OCI-LY7 (cell line): ENCODE measurements at regions not wholly inside any gene's neighbourhood (a gene's known extent, or its start where the extent isn't known, plus 50 kb on each side); places are given as distances from the start of the nearest gene placed in this dataset.

Source experiments
- CTCF ChIP-seq: fragments of 200-600 bp; sonication (generic); conservative IDR thresholded peaks from 2 replicates; pipeline ENCODE4 v1.5.1; 2014; ENCODE audit warnings: mild to moderate bottlenecking, antibody characterized with exemption, low read length, moderate library complexity, mixed read lengths
- EZH2phosphoT487 ChIP-seq: fragments of 200-600 bp; sonication (generic); IDR thresholded peaks from 2 replicates; pipeline ENCODE4 v1.6.1; 2018; ENCODE audit warnings: low read depth, borderline replicate concordance, mild to moderate bottlenecking, mixed run types, antibody characterized with exemption, low read length, moderate library complexity, mixed read lengths

- TF ChIP-seq CTCF (no peak), EZH2phosphoT487 (no peak)
Measured at GRCh38 chr15:53115563-53115962, 325.4 kb upstream of the ONECUT1 start.
